GM18502 (cell line): ENCODE measurements at regions not wholly inside any gene's neighbourhood (a gene's known extent, or its start where the extent isn't known, plus 50 kb on each side); places are given as distances from the start of the nearest gene placed in this dataset.

ENCODE experiments used
- ATAC-seq: cut with Tn5 transposase; IDR thresholded peaks from one replicate; pipeline ENCODE4 v1.9.1; 2021; ENCODE audit warnings: mild to moderate bottlenecking; ENCODE audit not compliant: unreplicated experiment, poor library complexity

DNA sequence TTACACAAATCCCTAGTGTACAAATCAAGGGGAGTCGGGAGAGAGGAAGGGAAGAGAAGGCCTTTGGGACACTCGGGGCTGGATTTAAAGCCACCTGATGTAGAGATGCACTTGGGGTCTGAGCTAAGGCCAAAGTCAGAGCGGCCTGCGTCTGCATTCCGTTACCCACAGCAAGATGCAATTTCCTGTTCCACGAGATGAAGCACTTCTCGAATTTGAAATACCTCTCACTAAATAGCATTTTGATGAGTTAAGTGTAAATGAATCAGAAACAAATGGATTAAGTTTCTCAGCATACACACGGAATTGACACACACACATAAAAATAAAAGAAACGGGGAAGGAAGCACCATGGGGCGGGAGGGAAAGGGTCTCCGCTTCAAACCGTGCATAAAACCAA is 386.0 kb downstream of the SOX9 start:
- ATAC-seq: no peak

DNA sequence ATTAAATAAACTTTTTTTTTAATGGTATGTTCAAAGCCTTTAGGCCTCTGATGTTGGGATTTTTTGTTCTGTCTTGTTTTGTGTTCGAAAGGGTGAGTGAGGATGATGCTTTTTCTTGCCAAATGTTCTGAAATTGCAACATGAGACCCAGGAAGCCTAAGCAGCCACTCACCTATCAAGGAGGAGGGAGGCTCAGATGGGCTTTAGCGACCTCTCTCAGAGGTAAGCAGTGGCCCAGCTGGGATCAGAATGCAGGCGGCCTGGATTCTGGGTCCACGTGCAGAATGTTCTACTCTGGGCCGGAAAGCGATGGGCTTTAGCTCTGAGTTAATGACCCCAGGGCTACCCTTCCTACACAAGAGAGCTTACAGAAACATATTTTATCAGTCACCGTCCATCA is 386.6 kb downstream of the SOX9 start:
- ATAC-seq: no peak

DNA sequence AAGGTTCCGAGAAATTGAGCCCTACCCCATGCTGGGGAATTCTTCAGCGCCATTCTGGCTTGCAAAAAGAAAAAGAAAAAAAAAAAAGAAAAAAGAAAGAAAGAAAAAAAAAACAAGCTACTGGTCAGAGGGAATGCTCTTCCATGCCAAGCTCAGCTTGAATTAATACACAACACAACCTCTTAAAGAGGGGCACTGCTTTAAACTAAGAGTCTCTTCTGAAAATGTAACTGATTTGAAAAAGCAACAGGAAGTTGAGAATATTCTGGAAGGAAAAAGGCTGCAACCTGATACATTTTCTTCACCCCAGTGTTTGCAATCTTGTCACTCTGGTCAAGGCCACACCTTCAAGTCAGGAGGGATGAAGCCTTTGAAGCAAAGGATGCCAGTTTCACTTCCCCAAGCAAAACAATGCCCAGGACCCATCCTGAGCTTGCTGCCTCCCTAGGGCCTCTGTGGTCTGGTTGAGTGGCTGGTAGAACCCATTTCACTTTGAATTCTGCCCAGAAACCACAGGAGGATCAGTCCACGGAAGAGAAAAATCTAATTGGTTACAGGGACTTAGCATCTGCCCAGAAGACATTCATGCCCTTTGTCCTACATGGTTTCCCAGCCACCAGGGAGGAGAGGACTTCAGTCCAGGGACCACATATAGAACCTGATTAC is 389.7 kb downstream of the SOX9 start:
- peak; percentile 63 for ATAC-seq

DNA sequence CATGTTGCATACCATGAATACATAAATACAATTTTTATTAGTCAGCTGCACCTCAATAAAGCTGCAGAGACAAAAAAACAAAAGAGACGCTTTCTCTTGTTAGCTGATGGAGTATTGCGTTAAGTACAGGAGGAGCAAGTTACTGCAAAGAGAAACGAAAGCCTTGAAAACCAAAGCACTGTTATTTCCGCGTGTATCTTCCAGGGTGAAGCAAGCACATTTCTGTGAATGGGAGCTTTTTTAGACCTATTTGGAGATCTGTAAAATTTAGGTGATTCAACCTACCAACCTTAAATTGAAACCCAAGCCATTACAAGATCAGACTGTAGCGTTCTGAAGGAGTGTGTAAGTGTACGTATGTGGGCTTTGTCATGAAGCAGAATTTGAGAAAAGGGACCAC is 390.4 kb downstream of the SOX9 start:
- ATAC-seq: no peak

DNA sequence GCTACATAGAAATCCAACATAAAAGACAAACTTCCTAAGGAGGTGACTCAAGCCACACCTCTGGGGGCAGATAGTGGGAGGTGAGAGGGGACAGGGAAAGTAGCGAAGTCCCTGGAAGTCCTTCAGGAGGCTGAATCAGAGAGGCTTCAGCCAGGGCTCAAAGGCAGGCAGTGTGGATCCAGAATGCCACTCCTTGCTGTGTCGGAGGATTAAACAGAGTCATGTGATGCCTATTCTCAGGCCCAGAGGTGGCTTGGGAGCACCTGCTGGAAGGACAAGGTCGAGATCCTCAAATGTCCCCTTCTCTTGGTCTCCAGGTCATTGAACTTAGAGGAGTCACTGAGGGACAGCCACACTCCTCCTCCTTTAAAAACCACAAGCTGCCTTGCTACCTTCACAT is 391.1 kb downstream of the SOX9 start:
- no peak for ATAC-seq

DNA sequence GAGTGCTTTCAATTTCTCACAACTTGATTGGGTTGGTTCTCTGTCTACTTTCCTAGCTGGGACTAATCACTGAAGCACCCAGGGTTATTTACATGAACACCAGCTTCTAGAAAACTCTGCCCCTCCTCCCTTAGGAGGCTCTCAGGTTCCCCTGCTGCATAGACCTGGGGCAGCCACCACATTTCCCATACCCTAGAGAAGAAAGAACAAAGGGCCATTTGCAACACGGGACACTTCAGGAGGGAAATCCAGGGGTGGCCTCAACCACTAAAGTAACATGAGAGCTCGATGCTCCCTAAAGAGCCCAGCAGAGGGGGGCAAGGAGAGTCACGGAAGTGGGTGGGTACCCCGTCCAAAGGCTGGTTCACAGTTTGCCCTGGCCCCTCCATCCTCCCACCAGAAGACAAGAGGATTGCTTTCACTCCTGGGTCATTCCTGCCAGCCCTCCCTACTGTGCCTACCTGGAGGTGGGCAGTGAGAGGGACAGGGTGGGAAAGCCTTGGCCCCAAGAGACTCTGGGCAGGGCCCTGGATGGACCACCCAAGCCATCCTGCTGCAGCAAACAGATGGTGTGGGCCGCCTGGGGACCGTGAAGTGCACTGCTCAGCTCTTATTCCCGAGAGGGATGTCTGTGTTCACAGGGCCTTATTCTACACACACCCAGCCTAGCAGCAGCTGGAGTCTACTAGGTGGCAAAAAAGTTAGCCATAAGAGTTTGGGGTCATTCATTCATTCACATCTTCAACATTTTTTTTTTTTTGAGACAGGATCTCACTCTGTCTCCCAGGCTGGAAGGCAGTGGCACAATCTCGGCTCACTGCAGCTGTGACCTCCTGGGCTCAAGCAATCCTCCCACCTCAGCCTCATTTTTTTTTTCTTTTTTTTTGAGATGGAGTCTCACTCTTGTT is 392.1 kb downstream of the SOX9 start:
- peak; percentile 28 for ATAC-seq

DNA sequence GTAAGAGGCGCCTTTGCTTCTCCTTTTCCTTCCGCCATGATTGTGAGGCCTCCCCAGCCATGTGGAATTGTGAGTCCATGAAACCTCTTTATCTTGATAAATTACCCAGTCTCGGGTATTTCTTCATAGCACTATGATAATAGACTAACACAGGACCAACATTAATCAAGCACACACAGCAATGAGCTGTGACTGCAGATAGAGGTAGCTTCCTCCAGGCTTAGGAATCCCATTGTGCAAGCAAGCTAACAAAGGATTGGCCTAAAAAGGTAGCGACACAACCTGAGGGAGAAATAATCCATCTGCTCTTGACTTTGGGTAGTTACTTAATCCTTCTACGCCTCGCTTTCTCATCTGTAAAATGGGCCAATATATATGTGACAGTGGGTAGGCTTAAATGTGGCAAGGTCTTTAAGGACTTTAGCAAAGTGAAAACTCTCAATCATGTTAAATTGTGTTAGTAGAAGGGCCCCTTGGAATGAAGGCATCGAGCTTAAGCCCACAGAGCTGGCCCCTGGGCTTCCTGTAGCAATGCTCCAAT is 393.6 kb downstream of the SOX9 start:
- ATAC-seq: no peak

DNA sequence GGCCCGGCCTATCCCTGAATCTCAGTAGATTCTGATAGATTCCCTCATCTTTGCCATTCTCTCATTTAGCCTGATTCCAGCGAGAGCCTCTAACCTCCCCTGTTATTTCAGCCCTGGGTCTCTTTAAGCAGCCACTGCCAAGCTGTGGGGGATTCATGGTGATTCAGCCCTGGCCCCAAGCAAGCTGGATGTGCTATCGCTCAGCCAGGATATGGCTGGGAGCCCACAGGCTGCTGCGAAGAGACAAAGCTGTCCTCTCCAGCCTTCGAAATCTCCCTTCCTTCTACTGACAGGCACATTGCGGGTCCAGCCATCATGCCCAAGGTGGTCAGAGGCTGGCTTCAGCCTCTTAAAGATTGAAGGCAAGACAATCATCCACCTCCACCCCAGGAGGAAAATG is 394.1 kb downstream of the SOX9 start:
- no peak for ATAC-seq

DNA sequence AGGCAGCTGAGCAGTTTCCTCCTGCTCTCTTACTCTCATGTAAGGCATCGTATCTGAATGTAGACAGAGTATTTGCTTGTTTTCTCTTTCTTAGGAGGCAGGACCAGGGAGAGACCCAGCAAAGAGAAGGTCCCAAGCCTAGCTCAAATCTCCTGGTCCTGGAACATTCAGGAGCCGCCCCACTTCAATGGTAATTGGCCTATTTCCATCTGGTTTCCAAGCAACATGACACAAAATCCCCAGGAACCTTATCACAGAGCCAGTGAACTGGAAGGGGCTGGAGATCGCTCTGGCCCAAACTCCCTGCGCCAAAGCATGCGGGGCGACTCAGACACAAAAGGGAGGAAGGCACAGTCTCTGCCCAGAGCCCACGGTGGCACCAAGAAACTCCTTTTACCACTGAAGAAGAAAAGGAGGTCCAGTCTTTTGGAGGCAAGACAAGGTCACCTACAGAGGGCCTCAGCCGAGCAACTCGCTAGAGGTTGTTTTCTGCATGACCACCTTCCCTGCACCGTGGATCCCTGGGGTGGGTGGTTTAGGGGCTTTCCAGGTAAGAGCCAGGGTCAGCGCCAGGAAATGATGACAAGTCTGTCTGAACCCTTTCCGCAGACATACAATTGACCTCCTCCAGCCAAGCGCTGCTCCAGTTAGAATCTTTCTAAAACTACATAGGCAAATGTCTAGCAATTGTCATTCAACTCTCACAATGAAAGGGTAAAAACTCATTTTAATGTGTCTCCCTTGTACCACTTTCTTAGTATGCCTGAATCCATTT is 394.7 kb downstream of the SOX9 start:
- ATAC-seq: peak; percentile 53

DNA sequence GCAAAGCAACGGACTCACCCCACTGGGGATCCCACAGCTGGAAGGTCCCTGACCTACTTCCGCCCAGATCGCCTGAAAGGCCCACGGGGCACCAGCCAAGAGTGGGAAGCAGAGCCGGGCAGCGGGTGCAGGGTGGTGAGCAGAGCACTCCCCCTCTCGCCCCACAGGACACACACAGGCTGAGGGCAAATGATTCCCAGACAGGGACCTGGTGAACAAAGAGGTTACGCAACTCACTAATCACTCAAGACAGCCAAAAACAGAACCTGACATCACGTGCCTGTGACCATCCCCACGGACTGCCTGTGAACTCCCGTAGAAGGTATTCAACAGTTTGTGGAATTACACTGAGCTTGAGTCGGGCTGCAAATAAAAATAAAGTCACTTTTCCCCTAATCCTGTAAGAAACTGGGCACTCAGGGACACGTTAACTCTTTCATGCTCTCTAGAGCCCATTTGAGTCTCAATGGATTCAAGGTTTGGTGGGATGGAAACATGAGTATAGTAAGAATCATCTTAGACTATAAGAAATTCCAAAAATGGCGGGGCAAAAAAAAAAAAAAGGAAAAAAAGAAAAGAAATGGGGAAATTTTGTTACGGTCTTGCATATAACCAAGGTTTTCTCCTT is 396.1 kb downstream of the SOX9 start:
- ATAC-seq: no peak

DNA sequence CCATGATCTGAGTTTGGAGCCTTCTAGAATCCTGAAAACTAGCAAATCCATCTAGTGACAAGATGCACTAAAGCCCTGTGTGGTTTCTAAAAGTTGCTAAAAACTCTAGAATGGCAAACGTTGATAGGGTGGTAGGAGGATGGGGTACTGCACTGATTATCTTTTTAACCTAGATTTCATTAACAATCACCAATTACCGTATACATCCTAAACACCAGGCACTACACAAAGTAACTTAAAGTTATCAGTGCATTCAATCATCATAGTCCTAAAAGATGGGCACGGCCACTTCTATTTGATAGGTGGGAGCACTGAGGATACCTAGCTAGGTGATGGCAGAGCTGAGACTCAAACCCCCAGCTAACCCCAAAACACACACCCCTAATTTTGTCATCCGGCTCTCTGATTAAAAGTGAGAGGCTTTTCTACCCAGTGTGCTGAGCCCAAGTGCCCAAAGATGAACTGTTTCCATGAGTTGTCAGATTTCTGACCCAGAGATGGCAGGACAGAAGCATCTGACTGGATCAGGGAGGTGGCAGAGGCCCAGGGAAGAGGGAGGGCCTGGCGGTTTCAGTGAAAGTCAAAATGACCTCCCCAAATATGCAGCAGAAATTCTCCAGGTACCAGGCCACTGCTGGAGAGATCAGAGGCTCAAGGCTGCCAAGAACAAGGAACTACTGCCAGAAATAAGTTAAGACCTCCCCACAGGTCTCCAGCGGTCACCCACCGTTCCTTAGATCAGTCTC is 396.8 kb downstream of the SOX9 start:
- no peak for ATAC-seq

DNA sequence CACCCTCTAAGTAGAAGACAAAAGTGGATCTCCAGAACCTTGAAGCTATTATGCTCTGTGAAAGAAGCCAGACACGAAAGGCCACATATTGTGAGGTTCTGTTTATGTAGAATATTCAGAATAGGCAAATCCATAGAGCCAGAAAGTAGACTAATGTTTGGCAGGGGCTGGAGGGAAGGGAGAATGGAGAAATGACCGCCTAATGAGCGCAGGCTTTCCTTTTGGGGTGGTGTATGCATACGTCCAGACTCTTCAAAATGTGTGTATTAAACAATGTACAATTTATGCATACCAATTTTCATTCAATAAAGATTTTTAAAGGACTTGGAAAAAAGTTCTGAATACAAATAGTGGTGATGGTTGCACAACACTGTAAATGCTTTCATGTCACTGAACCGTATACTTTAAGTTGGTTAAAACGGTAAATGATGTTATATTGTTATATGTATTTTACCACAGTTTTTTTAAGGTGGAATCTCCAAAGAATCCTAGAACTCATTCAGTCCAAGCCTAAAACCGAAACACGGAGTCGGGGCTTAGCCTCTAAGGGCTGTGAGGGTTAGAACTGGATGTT is 397.4 kb downstream of the SOX9 start:
- no peak for ATAC-seq

DNA sequence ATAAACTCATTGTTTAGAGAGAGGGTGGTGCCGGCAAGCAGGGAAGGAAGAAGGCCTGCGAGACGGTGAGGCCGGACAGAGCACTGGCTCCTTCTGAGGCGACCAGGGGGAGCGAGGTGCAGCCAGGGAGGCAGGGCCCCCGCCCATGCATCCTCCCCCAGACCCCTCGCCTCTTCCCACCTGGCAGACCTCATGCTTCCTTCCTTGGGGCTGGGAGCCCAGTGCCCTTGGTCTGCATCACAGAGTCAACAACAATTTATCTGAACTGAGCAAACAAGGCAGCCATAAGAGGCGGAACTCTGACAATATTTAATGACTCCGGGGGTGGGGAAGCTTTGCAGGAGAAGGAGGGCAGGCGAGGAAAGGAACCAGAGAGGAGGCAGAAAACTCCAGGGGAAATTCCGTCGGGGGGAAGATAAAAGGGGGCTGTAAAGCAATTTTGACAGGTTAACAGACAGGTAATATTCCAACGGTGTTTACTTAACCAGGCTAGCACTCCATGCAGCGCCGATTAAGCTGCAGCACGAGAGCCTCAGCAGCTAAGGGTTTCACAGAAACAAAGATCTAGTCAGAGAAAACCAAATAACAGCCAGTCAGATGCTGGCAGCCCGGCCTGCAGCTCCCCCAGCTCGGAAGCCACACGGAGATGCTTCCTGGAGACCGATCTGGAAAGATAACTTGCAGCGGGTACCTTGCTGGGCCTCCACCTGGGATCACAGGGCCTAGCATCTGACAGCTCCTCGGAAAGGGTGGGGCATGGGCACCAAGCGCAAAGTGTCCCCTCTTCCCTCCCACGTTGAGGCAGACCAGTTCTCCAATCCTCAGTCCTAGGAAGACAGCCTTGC is 398.2 kb downstream of the SOX9 start:
- no peak for ATAC-seq

DNA sequence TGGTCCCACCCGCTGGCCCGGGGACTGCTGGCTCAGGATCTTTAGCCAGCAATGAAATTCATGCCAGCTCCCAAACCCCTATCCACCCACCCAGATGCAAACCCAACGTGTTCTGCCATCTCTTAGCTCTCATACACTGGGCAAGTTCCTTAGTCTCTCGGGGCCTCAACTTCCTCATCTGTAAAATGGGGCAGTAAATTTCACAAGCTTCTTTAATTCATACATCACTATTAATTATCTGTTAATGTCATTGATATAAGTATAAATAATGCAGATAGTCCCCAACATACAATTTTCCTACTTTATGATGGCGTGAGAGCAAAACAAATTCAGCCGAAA is 398.7 kb downstream of the SOX9 start:
- no peak for ATAC-seq

DNA sequence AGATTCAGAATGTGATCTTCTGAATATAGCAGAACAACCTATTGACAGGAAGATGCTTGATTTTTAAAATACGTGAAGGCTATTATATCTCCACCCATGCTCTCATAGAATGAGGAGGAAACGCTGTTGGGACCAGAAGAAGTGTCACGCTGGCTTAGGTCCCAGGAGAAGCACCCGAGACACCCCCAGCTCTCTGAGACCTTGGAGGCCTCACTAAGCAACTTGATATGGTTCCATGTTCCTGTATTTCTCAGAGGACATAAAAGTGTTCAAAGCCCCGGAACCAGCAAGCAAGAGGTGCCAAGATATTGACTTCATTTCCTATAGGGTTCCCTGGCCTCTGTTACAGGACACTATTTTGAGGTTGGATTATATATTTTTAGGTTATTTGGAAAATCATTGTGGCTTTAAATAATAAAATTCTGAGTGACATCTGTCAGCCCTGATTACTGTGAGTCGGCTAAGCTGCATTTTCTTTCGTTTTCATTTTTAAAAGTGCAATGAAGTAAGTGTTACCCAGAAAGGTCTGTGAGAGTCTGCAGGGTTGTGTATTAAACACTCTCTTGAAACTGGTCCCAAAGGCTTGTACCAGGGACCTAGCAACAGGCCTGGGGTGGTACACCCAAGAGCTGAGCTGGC is 400.0 kb downstream of the SOX9 start:
- no peak for ATAC-seq

DNA sequence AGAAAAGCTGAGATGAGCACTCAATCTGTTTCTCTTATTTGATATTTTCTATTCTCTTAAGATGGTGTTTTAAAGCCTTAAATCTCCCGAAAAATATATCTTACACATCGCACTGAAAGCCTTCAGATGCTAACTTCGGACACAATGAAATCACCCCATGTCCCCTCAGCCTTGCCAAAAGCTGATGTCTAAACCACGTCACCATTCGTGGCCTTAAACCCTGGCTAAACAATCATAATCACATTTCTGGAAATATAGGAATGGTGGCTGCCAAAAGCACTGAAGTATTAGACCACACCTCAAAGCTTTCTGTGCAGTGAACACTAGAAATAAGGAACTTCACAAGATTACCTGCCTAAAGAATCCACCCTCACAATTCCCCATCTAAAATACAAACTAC is 402.7 kb downstream of the SOX9 start:
- no peak for ATAC-seq

DNA sequence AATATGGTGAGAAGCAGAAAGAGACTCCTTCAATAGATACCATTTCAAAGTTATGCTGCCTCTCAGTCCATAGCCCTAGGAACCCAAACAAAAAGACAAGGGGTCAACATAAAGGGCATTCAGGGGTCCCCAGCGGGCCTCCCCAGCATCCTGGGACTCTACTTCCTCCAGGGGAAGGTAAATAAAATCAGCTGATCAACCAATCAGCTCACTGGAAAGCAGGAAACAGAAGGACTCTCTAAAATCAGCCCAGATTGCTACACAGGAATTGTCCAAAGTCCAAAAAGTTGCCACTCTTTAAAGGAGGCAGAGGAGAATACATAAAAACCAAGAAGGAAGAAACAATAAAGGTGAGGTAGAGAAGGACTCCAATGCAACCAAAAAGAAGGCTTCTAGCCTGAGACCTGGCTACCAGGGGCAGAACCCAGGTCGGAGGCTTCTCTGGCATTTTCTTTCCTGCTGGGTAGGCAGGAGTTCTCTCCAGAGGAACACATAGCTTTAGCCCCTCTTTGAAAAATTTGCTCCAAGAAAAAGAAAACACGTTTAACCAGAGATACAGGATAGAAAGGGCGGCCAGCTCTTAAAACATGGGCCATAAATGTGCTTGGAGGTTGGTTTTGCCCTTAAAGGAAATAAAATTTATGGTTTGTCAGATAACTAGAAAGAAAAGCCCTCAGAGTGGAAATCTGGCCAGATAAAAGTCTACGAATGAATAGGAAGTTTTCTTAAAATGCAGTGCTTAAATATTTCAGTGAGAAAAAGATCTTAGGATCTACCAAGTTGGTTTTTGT is 404.6 kb downstream of the SOX9 start:
- no peak for ATAC-seq
